Suppressor macrophage (primary cell): ENCODE measurements at regions not wholly inside any gene's neighbourhood (a gene's known extent, or its start where the extent isn't known, plus 50 kb on each side); places are given as distances from the start of the nearest gene placed in this dataset.

ENCODE experiments used
- DNase-seq, 4 experiments: peaks; one replicate each; pipeline ENCODE4 v3.0.0-alpha.2; 2020 to 2022

DNA sequence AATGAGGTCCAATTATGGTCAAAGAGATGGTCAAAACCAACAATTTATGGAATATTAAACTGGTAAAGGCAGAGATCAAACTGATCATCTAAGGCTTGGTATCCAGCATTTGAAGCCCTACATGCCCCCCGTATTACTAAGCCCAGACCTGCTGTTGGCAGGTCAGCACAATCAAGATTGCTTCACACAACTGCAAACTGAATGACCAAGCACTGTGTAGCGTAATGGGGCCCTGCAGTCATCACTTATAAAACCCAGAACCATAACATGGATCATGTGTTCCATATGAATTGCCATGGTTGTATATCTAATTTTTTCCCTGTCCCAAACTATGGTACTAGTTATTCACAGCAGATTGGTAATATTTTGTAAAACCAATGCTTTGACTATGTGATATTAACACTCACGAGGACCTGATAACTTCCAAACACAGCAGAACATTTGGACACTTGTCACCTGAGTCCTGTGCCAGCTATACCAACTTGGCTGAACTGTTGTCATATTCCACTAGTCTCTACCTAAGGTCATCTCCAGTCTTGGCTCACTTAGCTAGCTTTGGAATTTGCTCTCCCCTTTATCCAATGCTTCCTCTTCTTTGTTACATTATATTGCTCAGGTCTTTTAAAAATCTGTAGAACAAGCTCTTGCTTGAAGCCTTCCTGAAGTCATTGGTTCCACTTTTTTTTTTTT, 81.7 kb upstream of the HMHB1 start:
- DNase-seq, result no peak

DNA sequence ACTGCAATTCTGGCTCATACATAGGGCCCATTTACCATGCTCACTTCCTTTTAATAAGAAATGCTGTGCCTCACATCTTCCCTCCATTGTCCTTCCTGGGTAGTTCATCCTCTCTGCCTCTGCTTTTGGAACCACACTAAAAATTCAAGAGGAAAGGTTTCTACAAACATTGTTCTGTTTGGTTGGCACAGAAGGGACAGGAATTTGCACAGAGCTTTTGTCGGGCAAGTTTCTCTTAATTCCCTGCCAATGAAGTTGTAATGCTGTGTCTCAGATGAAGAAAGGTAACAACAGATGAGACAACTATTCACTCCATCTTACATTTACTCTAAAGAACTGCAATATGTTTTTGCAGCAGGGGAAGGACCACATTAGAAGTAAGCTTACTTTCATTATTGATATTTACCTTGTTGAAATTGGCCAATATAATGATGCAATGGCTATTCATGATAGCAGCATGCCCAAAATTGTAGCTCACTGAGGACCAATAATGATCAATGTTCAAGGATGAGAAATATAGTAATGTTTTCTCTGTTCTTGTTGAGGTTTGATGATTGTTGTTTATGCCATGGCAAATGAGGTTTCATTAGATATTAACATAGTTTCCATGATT, 82.5 kb upstream of the HMHB1 start:
- DNase-seq, result no peak

DNA sequence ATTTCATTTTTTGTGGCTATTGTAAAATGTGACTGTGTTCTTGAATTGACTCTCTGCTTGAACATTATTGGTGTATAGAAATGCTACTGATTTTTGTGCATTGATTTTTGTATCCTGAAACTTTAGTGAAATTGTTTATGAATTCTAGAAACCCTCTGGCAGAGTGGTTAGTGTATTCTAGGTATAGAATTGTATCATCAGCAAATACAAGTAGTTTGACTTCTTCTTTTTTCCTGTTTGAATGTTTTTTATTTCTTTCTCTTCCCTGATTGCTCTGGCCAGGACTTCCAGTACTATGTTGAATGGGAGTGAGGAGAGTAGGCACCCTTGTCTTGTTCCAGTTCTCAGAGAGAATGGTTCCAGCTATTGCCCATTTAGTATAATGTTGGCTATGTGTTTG, 88.8 kb upstream of the HMHB1 start:
- no peak for DNase-seq

DNA sequence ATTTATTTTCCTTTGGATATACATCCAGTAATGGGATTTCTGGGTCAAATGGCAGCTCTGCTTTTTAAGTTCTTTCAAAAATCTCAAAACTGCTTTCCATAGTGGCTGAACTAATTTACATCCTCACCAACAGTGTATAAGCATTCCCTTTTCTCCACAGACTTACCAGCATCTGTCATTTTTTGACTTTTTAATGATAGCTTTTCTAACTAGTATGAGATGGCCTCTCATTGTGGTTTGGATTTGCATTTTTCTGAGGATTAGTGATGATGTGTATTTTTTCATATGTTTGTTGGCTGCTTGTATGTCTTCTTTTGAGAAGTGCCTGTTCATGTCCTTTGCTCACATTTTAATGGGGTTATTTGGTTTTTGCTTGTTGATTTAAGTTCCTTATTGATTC, 90.0 kb upstream of the HMHB1 start:
- DNase-seq, result no peak

DNA sequence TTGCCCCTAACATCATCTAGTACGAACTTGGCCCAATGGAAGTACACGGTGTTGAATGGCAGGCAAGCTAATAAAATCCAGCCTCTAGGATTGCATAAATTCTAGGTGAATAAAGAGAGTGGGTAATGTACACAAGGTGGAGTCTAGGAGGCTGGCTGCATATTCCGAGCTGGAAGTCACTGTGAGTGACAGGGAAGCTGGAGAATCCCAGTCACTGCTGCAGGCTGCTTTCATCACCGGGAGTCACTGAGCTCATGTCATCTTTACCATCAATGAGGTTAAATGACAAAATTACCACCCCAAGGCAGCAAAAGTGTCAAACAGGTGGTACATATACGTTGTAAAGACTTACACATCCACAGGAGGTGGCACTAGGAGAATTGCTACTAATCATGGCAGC, 91.3 kb upstream of the HMHB1 start:
- no peak for DNase-seq

DNA sequence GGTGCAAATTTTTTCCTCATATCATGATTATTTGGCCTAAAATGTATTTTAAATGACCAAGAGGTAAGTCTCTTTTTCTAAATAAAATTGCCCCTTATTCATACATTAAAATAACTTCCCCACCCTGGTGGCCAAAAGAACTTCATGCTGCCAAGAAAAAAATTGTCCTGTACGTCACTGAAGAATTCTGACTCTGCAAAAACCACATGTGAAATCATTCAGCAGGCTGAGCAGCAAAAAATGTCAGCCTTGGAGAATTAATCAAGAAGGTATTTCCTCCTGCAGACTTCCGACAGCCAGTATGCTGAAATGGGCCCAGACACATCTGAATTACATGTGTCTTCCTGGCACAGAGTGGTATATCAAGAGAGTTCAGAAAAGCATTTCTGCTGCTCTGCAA, 94.6 kb upstream of the HMHB1 start:
- peak in 1 of 4 experiments; percentile 18 for DNase-seq

DNA sequence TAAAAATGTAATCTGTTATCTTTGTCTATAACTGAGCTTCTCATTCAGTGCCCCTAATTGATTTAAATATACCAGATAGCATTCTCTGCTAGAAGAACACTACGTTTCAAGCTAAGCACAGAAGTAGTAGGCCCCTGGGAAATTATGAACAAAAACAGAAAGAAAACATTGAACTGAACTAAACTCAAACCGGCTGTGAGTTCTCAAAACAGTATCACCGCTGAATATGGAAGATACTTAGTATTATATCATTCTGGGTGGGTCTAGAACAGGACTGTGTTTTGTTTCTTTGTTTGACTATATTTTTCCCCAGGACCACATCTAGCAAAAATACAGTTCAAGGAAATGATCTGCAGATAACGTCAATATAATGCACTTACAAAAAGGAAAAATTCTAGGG, 95.1 kb upstream of the HMHB1 start:
- no peak for DNase-seq

DNA sequence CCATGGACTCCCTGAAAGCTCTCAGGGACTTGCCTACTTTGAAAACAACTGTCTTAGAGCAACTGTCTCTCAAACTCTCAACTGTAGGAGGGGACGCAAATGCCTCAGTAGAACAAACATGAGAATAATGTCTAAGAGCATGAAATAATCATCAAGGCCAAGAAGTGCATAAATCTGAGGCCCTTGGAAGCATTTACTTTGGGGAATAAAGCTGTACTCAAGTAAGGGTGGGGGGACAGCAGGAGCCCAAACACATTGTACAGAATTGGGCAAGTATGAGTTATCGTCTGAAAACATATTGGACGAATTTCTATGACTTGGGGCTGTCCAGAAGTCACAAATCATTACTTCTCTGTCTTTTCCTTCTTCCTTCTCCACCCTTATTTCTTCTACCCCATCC, 96.3 kb upstream of the HMHB1 start:
- no peak for DNase-seq

DNA sequence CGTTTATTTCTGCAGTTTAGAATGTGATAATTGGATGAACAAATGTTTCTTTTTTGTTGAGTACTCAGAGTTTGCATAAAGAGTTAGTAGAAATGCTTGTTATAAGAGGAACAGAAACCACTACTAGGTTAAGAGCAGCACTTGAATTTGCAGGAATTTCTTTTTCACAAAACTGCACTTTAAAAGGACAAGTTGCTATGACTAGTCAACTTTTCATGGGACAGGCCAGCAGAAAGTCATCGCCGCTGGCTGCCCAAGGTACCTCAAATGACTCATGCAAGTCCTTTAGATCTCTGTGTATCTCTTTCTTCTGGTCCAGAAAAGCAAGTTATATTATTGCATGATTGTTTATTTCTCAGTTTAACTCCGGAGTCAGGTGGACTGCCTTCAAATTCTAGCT, 97.3 kb upstream of the HMHB1 start:
- peak; percentile 6 to 60 (median 48) for DNase-seq

DNA sequence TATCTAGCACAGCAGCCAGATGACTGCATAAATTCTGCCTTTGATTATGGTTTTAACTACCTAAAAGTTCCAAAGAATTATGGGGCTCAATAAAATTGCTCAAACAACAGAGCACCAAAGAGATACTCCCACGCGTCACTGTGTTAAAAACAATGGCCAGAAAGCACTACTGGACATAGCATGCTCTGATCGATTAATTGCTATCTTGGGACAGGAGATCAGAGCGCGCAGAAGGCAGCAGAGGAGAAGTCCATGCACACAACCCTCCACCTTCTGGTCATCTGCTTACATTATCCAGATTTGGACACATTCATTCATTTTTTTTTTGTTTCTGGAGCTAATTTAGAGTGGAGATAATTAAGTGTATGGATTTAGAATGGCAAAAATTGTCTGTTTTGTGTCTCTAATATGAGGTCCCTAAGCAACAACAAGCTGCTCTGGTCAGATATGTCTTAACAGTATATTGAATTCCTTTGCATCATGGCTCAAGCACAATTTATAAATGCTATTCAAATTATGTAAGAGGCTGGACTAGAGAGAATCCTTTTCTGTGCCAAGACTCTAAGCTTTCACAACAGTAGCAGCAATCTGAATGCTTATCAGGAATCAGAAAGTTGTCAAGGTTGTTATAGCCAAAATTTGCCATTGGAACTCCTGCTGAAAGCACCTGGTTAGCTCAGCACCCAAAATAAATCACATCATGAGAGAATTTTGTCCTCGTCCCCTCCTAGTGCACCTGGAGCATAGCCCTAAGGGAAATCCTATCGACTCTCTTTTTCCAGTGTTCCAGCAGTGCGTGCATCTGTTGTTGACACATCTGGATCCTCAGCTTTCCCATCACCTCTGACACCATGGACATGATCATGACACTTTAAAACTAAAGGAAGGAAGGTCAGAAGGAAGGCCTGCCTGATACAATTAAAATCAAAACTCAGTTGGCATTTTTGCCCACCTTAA, 98.6 kb upstream of the HMHB1 start:
- DNase-seq, result no peak

DNA sequence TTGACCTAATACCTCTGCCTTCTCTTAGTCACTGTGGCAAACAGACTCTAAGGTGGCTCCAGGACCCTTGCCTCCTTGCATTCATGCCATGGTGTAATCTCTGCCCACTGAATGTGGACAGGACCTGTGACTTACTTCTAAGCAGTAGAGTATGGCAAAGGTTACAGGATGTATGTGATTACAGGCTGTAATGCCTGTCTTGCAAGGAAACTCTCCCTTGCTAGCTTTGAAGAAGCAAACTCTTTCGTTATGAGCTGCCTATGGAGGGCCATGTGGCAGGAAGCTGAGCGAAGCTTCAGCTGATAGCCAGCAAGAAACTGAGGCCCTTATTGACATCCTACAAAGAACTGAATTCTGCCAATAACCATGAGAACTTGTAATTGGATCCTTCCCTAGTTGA, 103.3 kb upstream of the HMHB1 start:
- DNase-seq, result no peak

DNA sequence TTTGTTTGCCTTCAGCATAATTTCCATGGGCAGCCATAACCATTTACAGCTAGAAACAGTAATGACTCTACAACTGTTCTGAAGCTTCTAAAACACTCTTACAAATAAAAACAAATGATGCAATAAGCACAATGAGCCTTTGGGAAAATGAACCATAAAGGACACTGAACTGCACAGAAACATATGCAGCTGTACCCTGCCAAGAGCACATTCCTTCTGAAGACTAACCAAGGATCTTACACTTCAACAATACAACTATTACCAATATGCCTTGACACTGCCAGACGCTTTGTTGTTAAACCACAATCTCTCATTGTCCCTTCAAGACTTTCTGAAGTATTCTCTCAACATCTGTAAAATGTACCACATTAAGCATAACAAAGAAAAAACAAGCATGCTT, 104.2 kb upstream of the HMHB1 start:
- DNase-seq, result no peak

DNA sequence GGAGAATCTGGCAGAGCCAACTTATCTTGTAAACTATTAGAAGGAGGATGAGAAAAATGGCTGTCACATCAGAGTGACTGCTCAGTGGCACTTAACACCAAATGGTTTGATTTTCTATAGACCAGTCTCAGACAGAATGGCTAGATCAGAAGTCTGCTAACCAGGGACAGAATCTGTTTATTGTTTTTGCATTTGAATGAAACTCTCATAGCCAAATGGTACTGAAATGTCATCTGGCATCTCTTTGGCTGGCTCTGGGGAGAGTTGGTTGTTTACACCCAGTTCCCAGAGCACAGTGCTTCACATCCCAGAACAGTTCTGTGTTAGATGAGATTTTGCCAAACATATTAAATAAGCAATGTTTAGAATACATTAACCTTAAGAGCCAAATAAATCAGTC, 106.6 kb upstream of the HMHB1 start:
- no peak for DNase-seq

DNA sequence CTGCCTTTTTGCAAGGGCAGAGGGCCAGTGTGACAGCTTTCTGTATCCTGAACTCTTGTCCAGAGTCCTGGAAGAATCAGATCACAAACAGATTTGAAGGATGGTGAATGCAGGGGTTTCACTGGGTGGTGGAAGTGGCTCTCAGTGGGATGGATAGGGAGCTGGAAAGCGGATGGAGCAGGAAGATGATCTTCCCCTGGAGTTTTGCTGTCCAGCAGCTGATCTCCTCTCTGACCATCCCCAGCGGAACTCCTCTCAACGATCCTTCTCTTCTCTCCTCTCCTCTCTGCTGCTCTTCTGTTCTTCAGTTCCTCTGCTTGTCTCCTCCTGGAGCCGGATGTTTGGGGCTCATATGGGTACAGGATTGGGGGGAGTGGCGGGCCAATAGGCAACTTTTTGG, 108.3 kb upstream of the HMHB1 start:
- no peak for DNase-seq

DNA sequence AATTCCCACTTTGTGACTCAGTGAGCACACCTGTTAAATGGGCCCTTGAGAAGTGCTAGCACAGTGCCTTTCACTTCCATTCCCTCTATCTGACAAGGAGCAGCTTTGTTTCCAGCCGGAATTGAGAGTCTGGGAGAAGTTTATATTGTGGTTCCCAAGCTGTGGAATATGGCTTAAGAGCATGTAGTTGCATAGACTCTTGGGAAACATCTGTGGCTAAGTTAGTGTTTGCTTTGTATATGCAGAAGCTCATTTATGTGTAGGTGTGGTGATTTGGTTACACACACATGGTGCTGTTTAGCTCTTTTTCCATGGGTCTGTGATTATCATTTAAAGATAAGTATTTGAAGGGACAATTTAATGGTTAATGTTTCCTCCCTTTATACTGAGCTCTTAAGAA, 110.5 kb upstream of the HMHB1 start:
- no peak for DNase-seq

DNA sequence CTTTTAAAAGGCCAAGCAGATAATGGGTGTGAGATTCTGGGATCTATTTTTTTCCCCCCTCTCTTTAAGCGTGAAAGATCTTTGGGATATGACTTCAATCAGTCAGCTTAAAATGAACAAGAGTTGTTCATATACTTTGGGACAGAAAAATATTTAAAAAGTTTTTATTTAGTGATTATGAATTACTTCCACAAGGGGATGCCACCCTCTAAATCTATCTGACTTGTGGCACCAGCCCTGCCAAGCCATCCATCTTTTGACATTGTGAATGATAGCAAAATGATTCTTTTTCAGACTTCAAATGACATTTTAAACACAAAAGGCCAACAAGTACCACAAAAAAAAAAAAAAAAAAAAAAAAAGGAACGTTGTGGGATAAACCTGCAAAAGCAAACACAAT, 111.0 kb upstream of the HMHB1 start:
- no peak for DNase-seq

DNA sequence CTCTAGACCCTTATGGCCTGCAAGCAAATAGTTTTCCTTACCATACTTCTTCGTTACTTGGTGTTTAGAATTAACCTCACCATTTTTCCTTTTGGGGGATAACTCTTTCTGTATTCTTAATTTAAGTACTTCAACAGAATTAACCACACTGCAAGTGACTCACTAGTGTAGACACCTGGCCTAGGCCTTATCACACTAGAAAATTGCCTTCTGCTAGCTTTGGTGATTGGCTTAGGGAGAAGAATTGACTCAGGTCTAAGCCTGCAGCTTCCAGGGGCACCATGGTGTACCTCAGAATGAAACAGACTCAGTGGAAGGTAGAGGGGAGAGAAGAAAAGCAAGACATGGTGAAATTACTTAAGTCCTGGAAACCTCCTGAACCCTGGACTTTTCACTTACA, 112.8 kb upstream of the HMHB1 start:
- no peak for DNase-seq

DNA sequence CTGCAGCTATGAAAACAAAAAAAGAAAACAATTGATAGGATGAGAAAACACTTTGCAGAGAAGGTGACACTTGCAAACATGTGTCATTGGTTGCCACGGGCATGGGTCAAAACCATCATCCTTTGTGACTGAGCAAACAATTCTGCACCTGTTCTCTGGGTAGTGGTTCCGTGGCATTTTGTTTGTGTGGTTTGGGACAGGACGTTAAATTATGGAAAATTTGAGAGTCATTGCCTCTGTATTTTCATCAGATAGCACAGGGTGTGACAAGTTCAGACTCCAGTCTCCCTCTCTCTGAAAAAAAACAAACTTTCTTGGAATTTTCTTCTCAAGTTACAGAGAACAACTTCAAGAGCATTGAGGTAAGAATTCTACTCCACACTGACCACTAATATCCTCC, 113.4 kb upstream of the HMHB1 start:
- no peak for DNase-seq

DNA sequence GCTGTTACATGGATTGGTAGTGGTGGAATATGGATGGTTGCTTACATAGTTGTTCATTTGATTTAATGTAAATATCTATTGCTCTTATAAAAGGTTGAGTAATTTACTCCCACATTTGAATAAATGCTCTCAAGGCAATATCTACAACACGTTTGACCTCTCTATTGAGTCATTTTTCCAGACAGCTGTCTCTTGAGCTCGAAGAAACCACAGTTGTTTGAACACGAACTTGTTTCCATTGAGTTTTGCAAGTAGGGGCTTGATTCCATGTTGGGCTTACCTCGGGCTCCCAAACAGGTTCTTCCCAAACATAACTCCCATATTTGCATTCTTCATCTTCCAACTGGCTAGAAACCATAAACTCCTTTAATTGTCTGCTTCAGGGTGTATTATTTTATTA, 115.0 kb upstream of the HMHB1 start:
- no peak for DNase-seq

DNA sequence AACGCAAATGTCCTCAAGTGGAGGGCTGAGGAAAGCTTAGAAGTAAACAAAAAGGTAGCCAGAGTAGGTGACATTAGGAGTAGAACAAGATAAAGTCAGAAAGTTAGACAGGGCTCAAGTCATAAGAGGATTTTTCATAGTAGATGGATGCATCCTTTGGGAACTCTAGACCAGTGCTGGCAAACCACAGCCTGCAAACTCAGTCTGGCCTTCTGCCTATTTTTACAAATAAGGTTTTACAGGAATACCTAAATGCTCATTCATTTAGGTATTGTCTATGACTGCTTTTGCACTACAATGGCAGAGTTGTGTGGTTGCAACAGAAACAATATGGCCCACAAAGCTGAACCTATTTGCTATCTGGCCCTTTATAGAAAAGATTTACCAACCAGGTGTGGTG, 116.0 kb upstream of the HMHB1 start:
- DNase-seq, result no peak

DNA sequence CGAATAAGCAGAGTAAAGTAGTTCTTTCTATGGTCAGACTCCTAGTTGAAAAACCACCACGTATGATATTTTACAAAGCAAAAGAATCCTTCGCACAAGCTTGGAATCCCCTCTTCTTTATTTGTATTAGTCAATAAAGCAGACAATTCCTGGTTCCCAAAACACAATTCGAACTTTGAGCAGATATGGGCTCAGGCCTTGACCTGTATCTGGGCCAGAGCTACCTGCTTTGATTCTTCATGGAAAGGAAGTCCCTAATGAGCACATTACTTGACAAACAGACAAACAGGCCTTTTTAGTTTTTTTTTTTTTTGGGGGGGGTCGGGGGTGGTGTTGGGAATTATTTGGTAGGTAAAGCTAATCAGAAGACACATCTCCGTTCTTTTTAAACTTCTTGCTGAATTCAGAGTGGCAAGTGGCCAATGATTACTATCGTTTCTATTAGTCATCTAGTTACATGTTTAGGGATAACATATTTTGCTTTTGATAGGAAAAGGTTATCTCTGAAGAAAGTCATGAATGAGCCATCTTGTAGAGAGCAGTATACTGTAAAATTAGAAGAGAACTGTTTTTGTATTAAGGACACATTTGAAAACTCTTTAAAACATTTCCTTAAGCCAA, 116.6 kb upstream of the HMHB1 start:
- no peak for DNase-seq

DNA sequence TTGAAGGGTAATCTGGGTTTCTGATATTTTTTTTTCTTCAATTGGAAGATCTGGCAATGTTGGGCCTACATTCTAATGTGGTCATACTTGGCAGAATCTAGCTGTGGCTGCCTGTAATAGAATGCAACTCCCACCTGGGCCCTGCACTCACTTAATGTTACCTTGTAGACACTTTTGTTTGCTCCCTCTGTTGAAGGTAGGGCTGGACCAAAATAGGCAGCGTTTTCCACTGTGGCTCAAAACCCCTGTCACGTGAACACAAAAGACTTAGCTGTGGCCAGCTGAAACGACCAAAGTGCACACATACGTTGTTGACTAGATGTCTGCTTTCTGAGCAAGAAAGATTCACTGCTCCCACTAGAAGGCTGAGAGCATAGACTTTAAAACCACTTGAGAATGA, 117.6 kb upstream of the HMHB1 start:
- no peak for DNase-seq

DNA sequence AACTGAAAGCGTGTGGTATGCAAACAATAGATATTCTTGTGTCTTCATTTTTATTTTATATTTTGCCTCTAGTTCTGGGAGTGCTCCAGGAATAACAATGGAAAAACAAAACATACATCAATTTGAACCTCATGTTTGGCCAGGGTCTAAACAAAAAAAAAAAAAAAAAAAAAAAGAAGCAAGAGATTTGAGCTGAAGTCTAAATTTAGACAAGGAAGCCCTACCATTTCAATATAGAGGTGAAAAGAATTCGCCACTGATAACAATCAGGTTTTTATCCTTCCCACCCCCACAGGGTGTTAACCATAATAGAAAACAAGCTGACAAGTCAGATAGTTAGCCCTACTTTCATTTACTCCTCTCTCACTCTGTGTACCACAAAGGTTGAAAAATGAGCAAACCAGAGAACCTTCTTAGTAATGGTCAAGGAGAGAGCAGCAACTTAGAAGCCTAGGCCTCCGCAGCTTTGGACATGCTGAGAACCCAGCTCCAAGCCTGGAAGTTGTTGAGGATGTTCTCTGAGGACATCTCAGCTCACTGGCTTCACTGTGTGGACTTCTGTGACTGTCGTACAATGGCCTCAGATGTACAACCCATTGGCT, 118.2 kb upstream of the HMHB1 start:
- no peak for DNase-seq
